ENCODE measurements at regions not wholly inside any gene's neighbourhood (a gene's known extent, or its start where the extent isn't known, plus 50 kb on each side); places are given as distances from the start of the nearest gene placed in this dataset.

DNA sequence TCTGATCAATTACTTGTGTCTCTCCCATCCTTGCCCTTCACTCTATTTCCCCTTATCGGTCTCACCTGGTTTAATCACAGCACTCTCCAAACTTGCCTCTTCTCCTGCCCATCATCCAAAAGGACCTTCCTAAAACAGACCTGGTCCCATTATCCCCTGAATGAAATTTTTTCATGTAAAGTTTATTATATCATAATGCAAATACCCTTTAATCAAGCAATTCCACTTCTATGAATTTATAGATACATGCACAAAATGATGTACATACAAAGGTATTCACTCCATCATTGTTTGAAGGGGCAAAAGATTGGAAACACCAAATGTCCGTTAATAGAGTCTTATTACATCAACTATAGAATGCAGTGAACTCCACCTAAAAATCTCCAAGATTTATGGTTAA lies 88.1 kb upstream of the PKDCC start:
- TF ChIP-seq, protein P1, sequence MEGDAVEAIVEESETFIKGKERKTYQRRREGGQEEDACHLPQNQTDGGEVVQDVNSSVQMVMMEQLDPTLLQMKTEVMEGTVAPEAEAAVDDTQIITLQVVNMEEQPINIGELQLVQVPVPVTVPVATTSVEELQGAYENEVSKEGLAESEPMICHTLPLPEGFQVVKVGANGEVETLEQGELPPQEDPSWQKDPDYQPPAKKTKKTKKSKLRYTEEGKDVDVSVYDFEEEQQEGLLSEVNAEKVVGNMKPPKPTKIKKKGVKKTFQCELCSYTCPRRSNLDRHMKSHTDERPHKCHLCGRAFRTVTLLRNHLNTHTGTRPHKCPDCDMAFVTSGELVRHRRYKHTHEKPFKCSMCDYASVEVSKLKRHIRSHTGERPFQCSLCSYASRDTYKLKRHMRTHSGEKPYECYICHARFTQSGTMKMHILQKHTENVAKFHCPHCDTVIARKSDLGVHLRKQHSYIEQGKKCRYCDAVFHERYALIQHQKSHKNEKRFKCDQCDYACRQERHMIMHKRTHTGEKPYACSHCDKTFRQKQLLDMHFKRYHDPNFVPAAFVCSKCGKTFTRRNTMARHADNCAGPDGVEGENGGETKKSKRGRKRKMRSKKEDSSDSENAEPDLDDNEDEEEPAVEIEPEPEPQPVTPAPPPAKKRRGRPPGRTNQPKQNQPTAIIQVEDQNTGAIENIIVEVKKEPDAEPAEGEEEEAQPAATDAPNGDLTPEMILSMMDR (IDR thresholded peaks at IDR 0.05; ENCODE audit: insufficient read depth, low read length), result no peak
- no peak for TF ChIP-seq POLR2AphosphoS5 (IDR thresholded peaks at IDR 0.05; ENCODE audit: low read depth)
- TF ChIP-seq, protein P2, sequence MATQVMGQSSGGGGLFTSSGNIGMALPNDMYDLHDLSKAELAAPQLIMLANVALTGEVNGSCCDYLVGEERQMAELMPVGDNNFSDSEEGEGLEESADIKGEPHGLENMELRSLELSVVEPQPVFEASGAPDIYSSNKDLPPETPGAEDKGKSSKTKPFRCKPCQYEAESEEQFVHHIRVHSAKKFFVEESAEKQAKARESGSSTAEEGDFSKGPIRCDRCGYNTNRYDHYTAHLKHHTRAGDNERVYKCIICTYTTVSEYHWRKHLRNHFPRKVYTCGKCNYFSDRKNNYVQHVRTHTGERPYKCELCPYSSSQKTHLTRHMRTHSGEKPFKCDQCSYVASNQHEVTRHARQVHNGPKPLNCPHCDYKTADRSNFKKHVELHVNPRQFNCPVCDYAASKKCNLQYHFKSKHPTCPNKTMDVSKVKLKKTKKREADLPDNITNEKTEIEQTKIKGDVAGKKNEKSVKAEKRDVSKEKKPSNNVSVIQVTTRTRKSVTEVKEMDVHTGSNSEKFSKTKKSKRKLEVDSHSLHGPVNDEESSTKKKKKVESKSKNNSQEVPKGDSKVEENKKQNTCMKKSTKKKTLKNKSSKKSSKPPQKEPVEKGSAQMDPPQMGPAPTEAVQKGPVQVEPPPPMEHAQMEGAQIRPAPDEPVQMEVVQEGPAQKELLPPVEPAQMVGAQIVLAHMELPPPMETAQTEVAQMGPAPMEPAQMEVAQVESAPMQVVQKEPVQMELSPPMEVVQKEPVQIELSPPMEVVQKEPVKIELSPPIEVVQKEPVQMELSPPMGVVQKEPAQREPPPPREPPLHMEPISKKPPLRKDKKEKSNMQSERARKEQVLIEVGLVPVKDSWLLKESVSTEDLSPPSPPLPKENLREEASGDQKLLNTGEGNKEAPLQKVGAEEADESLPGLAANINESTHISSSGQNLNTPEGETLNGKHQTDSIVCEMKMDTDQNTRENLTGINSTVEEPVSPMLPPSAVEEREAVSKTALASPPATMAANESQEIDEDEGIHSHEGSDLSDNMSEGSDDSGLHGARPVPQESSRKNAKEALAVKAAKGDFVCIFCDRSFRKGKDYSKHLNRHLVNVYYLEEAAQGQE (IDR thresholded peaks at IDR 0.05; ENCODE audit: insufficient replicate concordance, low read depth), result no peak
- TF ChIP-seq SPI1 (IDR thresholded peaks at IDR 0.05; ENCODE audit: borderline replicate concordance, low read depth), result no peak
- TF ChIP-seq GABPA (IDR thresholded peaks at IDR 0.05; ENCODE audit: low read depth), result no peak

Measured in HL-60 (cell line).